ENCODE measurements at regions not wholly inside any gene's neighbourhood (a gene's known extent, or its start where the extent isn't known, plus 50 kb on each side); places are given as distances from the start of the nearest gene placed in this dataset.
"Not testable (repeated sequence)": the region's sequence is repeated elsewhere in the genome, so short reads cannot be mapped to it uniquely, and the experiment has no call there.

DNA sequence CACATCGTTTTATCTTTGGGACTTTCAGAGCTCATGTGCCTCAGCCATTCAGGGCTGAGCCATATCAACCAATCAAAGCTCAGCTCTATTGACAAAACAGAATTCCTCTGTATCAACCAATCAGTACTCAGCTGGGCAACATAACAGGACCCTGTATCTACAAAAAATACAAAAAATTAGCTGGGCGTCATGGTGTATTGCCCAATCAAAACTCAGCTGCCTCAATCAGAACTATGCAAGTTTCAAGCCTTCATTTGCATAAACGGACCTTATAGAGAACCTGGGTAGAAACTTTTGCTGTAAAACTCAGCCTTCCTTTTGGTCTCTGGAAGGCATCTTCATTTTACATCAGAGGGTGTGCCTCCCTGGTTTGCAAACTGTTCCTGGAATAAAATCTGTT lies 77.1 kb downstream of the ZNF467 start:
- Histone ChIP-seq H3K36me3 (ENCODE audit: control insufficient read depth in 2 of 2, insufficient read depth in 2 of 2, low read length in 2 of 2) (no peaks in the 10 kb centered on the region), H3K9me3 (ENCODE audit: control insufficient read depth in 2 of 2, low read length in 2 of 2) (no peaks in the 10 kb centered on the region), H3K27ac (ENCODE audit: low read length) (no peak overlapping the region), H3K9ac (ENCODE audit: low read length in 2 of 2) (no peak overlapping the region), H3K4me1 (ENCODE audit: control insufficient read depth, insufficient read depth, low read length) (peaks cover 6% of the 10 kb centered on the region), H3K27me3 (ENCODE audit: control insufficient read depth in 1 of 2, insufficient read depth in 2 of 2, low read length in 2 of 2) (peaks cover 3 to 7% of the 10 kb centered on the region in 2 donors), H3K4me3 (ENCODE audit: low read length in 2 of 2) (no peak overlapping the region)

GRCh38 chr7:149692557-149692982 lies 80.8 kb downstream of the ZNF467 start:
- peak overlapping the region in 1 of 2 donors; percentile 38 for H3K9ac ChIP-seq (ENCODE audit: low read length in 2 of 2)

GRCh38 chr7:149692056-149692455 lies 81.3 kb downstream of the ZNF467 start:
- H3K9me3 ChIP-seq (ENCODE audit: control insufficient read depth in 2 of 2, low read length in 2 of 2): peaks cover 0 to 6% of the 10 kb centered on the region in 2 donors
- H3K27me3 ChIP-seq (ENCODE audit: control insufficient read depth in 1 of 2, insufficient read depth in 2 of 2, low read length in 2 of 2): peaks cover 11 to 15% of the 10 kb centered on the region in 2 donors
- peak overlapping the region; percentile 47 to 62 for H3K4me3 ChIP-seq (ENCODE audit: low read length in 2 of 2)
- H3K36me3 ChIP-seq (ENCODE audit: control insufficient read depth in 2 of 2, insufficient read depth in 2 of 2, low read length in 2 of 2): no peaks in the 10 kb centered on the region
- peak overlapping the region in 1 of 2 donors; percentile 38 for H3K9ac ChIP-seq (ENCODE audit: low read length in 2 of 2)
- no peak overlapping the region for H3K27ac ChIP-seq (ENCODE audit: low read length)
- H3K4me1 ChIP-seq (ENCODE audit: control insufficient read depth, insufficient read depth, low read length): peaks cover 25% of the 10 kb centered on the region

More at GRCh38 chr7:149692557-149692982, 80.8 kb downstream of the ZNF467 start:
- Histone ChIP-seq H3K4me1 (ENCODE audit: control insufficient read depth, insufficient read depth, low read length) (peaks cover 25% of the 10 kb centered on the region), H3K27ac (ENCODE audit: low read length) (no peak overlapping the region), H3K36me3 (ENCODE audit: control insufficient read depth in 2 of 2, insufficient read depth in 2 of 2, low read length in 2 of 2) (no peaks in the 10 kb centered on the region), H3K27me3 (ENCODE audit: control insufficient read depth in 1 of 2, insufficient read depth in 2 of 2, low read length in 2 of 2) (peaks cover 11 to 15% of the 10 kb centered on the region in 2 donors), H3K4me3 (ENCODE audit: low read length in 2 of 2) (peak overlapping the region; percentile 47 to 62), H3K9me3 (ENCODE audit: control insufficient read depth in 2 of 2, low read length in 2 of 2) (peaks cover 0 to 6% of the 10 kb centered on the region in 2 donors)

- H3K27me3 ChIP-seq (ENCODE audit: control insufficient read depth in 1 of 2, insufficient read depth in 2 of 2, low read length in 2 of 2): peaks cover 11 to 15% of the 10 kb centered on the region in 2 donors
- H3K4me1 ChIP-seq (ENCODE audit: control insufficient read depth, insufficient read depth, low read length): peaks cover 25% of the 10 kb centered on the region
- peaks cover 0 to 6% of the 10 kb centered on the region in 2 donors for H3K9me3 ChIP-seq (ENCODE audit: control insufficient read depth in 2 of 2, low read length in 2 of 2)
- H3K4me3 ChIP-seq (ENCODE audit: low read length in 2 of 2): no peak overlapping the region
- H3K9ac ChIP-seq (ENCODE audit: low read length in 2 of 2): no peak overlapping the region
- peak overlapping the region; percentile 55 for H3K27ac ChIP-seq (ENCODE audit: low read length)
- no peaks in the 10 kb centered on the region for H3K36me3 ChIP-seq (ENCODE audit: control insufficient read depth in 2 of 2, insufficient read depth in 2 of 2, low read length in 2 of 2)
Observed at GRCh38 chr7:149690688-149691446, 82.5 kb downstream of the ZNF467 start.

DNA sequence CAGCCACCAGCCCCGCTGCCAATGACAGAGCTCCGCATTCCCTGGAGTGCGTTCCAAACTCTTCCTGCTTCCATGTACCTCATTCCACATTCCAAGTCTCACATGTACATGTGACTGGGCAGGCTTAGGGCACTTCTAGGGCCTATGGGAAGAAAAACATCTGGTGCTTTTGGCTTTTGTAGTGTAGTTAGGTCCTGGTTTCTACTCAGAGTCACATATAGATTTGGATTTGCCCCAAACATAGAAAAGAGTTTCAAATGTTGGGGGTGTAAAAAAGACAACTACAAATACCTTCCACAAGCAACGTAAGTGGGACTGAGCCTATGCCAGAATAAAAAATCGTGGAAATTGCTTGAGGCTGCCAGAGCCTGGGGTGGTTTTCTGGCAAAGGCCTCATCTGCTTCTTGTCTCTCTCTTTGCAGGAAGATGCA lies 84.1 kb downstream of the ZNF467 start:
- no peaks in the 10 kb centered on the region for H3K36me3 ChIP-seq (ENCODE audit: control insufficient read depth in 2 of 2, insufficient read depth in 2 of 2, low read length in 2 of 2)
- peaks cover 25% of the 10 kb centered on the region for H3K4me1 ChIP-seq (ENCODE audit: control insufficient read depth, insufficient read depth, low read length)
- H3K9me3 ChIP-seq (ENCODE audit: control insufficient read depth in 2 of 2, low read length in 2 of 2): peaks cover 0 to 6% of the 10 kb centered on the region in 2 donors
- peak overlapping the region; percentile 55 for H3K27ac ChIP-seq (ENCODE audit: low read length)
- no peak overlapping the region for H3K9ac ChIP-seq (ENCODE audit: low read length in 2 of 2)
- peaks cover 11 to 15% of the 10 kb centered on the region in 2 donors for H3K27me3 ChIP-seq (ENCODE audit: control insufficient read depth in 1 of 2, insufficient read depth in 2 of 2, low read length in 2 of 2)
- H3K4me3 ChIP-seq (ENCODE audit: low read length in 2 of 2): no peak overlapping the region

- H3K4me3 ChIP-seq (ENCODE audit: low read length in 2 of 2): no peak overlapping the region
- H3K36me3 ChIP-seq (ENCODE audit: control insufficient read depth in 2 of 2, insufficient read depth in 2 of 2, low read length in 2 of 2): no peaks in the 10 kb centered on the region
- H3K27me3 ChIP-seq (ENCODE audit: control insufficient read depth in 1 of 2, insufficient read depth in 2 of 2, low read length in 2 of 2): peaks cover 11 to 15% of the 10 kb centered on the region in 2 donors
- peaks cover 0 to 6% of the 10 kb centered on the region in 2 donors for H3K9me3 ChIP-seq (ENCODE audit: control insufficient read depth in 2 of 2, low read length in 2 of 2)
- peak overlapping the region; percentile 55 for H3K27ac ChIP-seq (ENCODE audit: low read length)
- H3K9ac ChIP-seq (ENCODE audit: low read length in 2 of 2): no peak overlapping the region
- peaks cover 25% of the 10 kb centered on the region for H3K4me1 ChIP-seq (ENCODE audit: control insufficient read depth, insufficient read depth, low read length)
Observed at GRCh38 chr7:149688836-149689235, 84.6 kb downstream of the ZNF467 start.

GRCh38 chr7:149687820-149688219 lies 85.6 kb downstream of the ZNF467 start:
- H3K36me3 ChIP-seq (ENCODE audit: control insufficient read depth in 2 of 2, insufficient read depth in 2 of 2, low read length in 2 of 2); H3K9ac ChIP-seq (ENCODE audit: low read length in 2 of 2); H3K9me3 ChIP-seq (ENCODE audit: control insufficient read depth in 2 of 2, low read length in 2 of 2); H3K4me3 ChIP-seq (ENCODE audit: low read length in 2 of 2); H3K27ac ChIP-seq (ENCODE audit: low read length): not testable (repeated sequence)
- peaks cover 10 to 14% of the 10 kb centered on the region in 2 donors for H3K27me3 ChIP-seq (ENCODE audit: control insufficient read depth in 1 of 2, insufficient read depth in 2 of 2, low read length in 2 of 2)
- H3K4me1 ChIP-seq (ENCODE audit: control insufficient read depth, insufficient read depth, low read length): peaks cover 25% of the 10 kb centered on the region

DNA sequence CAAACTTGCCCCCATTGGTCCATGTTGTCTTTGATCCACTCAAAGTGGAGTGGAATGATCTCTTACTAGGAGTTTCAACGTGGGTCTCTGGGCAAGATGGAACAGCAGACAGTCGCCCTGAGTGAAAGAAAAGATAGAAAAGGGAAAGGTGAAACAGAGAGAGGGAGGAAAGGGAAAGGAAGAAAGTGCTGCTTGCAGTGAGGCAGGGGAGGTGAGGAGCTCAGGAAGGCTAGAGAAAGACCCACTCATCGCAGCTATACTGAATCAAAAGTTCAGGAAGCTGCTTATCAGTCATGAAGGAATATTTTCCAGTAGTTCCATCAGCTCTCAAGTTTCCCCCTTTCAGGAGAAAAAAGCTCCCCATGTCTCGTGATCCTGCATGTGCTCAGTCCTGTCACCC lies 86.9 kb downstream of the ZNF467 start:
- Histone ChIP-seq H3K9ac (ENCODE audit: low read length in 2 of 2) (no peak overlapping the region), H3K4me1 (ENCODE audit: control insufficient read depth, insufficient read depth, low read length) (peaks cover 19% of the 10 kb centered on the region), H3K27me3 (ENCODE audit: control insufficient read depth in 1 of 2, insufficient read depth in 2 of 2, low read length in 2 of 2) (peaks cover 8 to 9% of the 10 kb centered on the region in 2 donors), H3K9me3 (ENCODE audit: control insufficient read depth in 2 of 2, low read length in 2 of 2) (peaks cover 0 to 6% of the 10 kb centered on the region in 2 donors), H3K27ac (ENCODE audit: low read length) (no peak overlapping the region), H3K36me3 (ENCODE audit: control insufficient read depth in 2 of 2, insufficient read depth in 2 of 2, low read length in 2 of 2) (no peaks in the 10 kb centered on the region), H3K4me3 (ENCODE audit: low read length in 2 of 2) (no peak overlapping the region)

GRCh38 chr7:149686011-149686410 lies 87.4 kb downstream of the ZNF467 start:
- Histone ChIP-seq H3K36me3 (ENCODE audit: control insufficient read depth in 2 of 2, insufficient read depth in 2 of 2, low read length in 2 of 2) (no peaks in the 10 kb centered on the region), H3K27ac (ENCODE audit: low read length) (no peak overlapping the region), H3K9me3 (ENCODE audit: control insufficient read depth in 2 of 2, low read length in 2 of 2) (peaks cover 0 to 6% of the 10 kb centered on the region in 2 donors), H3K4me1 (ENCODE audit: control insufficient read depth, insufficient read depth, low read length) (peaks cover 19% of the 10 kb centered on the region), H3K9ac (ENCODE audit: low read length in 2 of 2) (no peak overlapping the region), H3K27me3 (ENCODE audit: control insufficient read depth in 1 of 2, insufficient read depth in 2 of 2, low read length in 2 of 2) (peaks cover 5 to 7% of the 10 kb centered on the region in 2 donors), H3K4me3 (ENCODE audit: low read length in 2 of 2) (no peak overlapping the region)

DNA sequence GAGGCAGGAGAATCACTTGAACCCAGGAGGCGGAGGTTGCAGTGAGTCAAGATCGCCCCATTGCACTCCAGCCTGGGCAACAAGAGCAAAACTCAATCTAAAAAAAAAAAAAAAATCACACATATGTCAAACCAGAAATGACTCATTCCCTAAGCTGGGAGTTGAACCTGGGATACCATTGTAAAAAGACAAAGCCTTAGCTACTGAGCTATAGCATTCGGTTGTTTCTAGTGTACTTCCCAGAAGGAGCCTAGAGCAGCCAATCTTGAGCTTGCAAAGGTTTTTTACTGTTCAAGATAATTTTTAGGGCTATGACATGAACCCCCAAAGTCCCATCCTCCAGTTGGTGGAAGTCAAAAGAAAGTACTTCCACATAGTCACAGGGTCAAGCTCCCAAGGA lies 87.9 kb downstream of the ZNF467 start:
- H3K9ac ChIP-seq (ENCODE audit: low read length in 2 of 2): no peak overlapping the region

GRCh38 chr7:149683898-149684297 lies 89.5 kb downstream of the ZNF467 start:
- Histone ChIP-seq H3K9ac (ENCODE audit: low read length in 2 of 2) (no peak overlapping the region), H3K27me3 (ENCODE audit: control insufficient read depth in 1 of 2, insufficient read depth in 2 of 2, low read length in 2 of 2) (no peaks in the 10 kb centered on the region), H3K36me3 (ENCODE audit: control insufficient read depth in 2 of 2, insufficient read depth in 2 of 2, low read length in 2 of 2) (no peaks in the 10 kb centered on the region), H3K9me3 (ENCODE audit: control insufficient read depth in 2 of 2, low read length in 2 of 2) (peaks cover 0 to 5% of the 10 kb centered on the region in 2 donors), H3K27ac (ENCODE audit: low read length) (no peak overlapping the region), H3K4me3 (ENCODE audit: low read length in 2 of 2) (no peak overlapping the region), H3K4me1 (ENCODE audit: control insufficient read depth, insufficient read depth, low read length) (peaks cover 1% of the 10 kb centered on the region)

More for the DNA sequence above, 87.9 kb downstream of the ZNF467 start:
- peaks cover 0 to 6% of the 10 kb centered on the region in 2 donors for H3K9me3 ChIP-seq (ENCODE audit: control insufficient read depth in 2 of 2, low read length in 2 of 2)
- no peaks in the 10 kb centered on the region for H3K36me3 ChIP-seq (ENCODE audit: control insufficient read depth in 2 of 2, insufficient read depth in 2 of 2, low read length in 2 of 2)
- H3K4me3 ChIP-seq (ENCODE audit: low read length in 2 of 2): no peak overlapping the region
- peaks cover 14% of the 10 kb centered on the region for H3K4me1 ChIP-seq (ENCODE audit: control insufficient read depth, insufficient read depth, low read length)
- H3K27ac ChIP-seq (ENCODE audit: low read length): no peak overlapping the region
- peaks cover 0 to 3% of the 10 kb centered on the region in 2 donors for H3K27me3 ChIP-seq (ENCODE audit: control insufficient read depth in 1 of 2, insufficient read depth in 2 of 2, low read length in 2 of 2)

Measured in stomach smooth muscle (tissue), 2 donors.